Thoracic aorta (tissue), 2 donors: ENCODE measurements at regions not wholly inside any gene's neighbourhood (a gene's known extent, or its start where the extent isn't known, plus 50 kb on each side); places are given as distances from the start of the nearest gene placed in this dataset.

Experiments
- ATAC-seq: fragments of 150-250 bp; one replicate; pipeline ENCODE4 v1.8.0; 2017; ENCODE audit warnings: low read depth; ENCODE audit not compliant: insufficient number of reproducible peaks, low FRiP score
- DNase-seq: peaks from one replicate; pipeline ENCODE4 v3.0.0-alpha.2; 2020; ENCODE audit warnings: low spot score
- H3K27ac ChIP-seq, 2 donors: fragments of 200-600 bp; sonication (generic); 1 replicate in 1 of 2; 2 replicates in 1 of 2; pipeline ENCODE4 v1.5.1; 2016; ENCODE audit warnings: mild to moderate bottlenecking in 2 of 2, moderate library complexity in 2 of 2
- H3K27me3 ChIP-seq: fragments of 200-600 bp; sonication (generic); replicated peaks from 2 replicates; pipeline ENCODE4 v1.6.0; 2016; ENCODE audit warnings: mild to moderate bottlenecking; ENCODE audit not compliant: insufficient read depth
- H3K36me3 ChIP-seq: fragments of 200-600 bp; sonication (generic); one replicate; pipeline ENCODE4 v1.5.1; 2016
- H3K4me1 ChIP-seq, 2 donors: fragments of 200-600 bp; sonication (generic); 1 replicate in 1 of 2; 2 replicates in 1 of 2; pipeline versions ENCODE4 v1.5.1 to v1.6.0; 2016; ENCODE audit warnings: low read depth in 2 of 2, mild to moderate bottlenecking in 1 of 2; ENCODE audit not compliant: control insufficient read depth in 1 of 2
- H3K4me3 ChIP-seq: fragments of 200-600 bp; sonication (generic); 2 replicates; pipeline ENCODE4 v1.5.1; 2016; ENCODE audit warnings: mild to moderate bottlenecking
- H3K9me3 ChIP-seq: fragments of 200-600 bp; sonication (generic); 2 replicates; pipeline ENCODE4 v1.5.1; 2016
- CTCF ChIP-seq: fragments of 200-600 bp; sonication (generic); IDR thresholded peaks from one replicate; pipeline ENCODE4 v1.5.1; 2019; ENCODE audit warnings: antibody characterized with exemption

GRCh38 chr4:28254003-28254402, 1393.4 kb downstream of the STIM2 start:
- no peaks in the 10 kb centered on the region for H3K4me1 ChIP-seq
- H3K9me3 ChIP-seq = no peaks in the 10 kb centered on the region
- H3K27me3 ChIP-seq = no peaks in the 10 kb centered on the region
- no peak for ATAC-seq
- H3K36me3 ChIP-seq = no peaks in the 10 kb centered on the region
- no peak overlapping the region for H3K27ac ChIP-seq
- TF ChIP-seq CTCF = no peak
- no peak for DNase-seq
- H3K4me3 ChIP-seq = no peak overlapping the region

- Histone ChIP-seq H3K4me3 (no peak overlapping the region), H3K9me3 (no peaks in the 10 kb centered on the region), H3K36me3 (no peaks in the 10 kb centered on the region), H3K27me3 (no peaks in the 10 kb centered on the region), H3K27ac (no peak overlapping the region), H3K4me1 (no peaks in the 10 kb centered on the region)
- DNase-seq = no peak
- no peak for TF ChIP-seq CTCF
- ATAC-seq = no peak
Measured at GRCh38 chr4:28256295-28256694, 1395.7 kb downstream of the STIM2 start.

GRCh38 chr4:28259951-28260350, 1399.3 kb downstream of the STIM2 start:
- TF ChIP-seq CTCF = no peak
- no peaks in the 10 kb centered on the region for H3K9me3 ChIP-seq
- H3K27ac ChIP-seq = no peak overlapping the region
- ATAC-seq = no peak
- H3K4me1 ChIP-seq = no peaks in the 10 kb centered on the region
- no peak overlapping the region for H3K4me3 ChIP-seq
- no peaks in the 10 kb centered on the region for H3K27me3 ChIP-seq
- H3K36me3 ChIP-seq = no peaks in the 10 kb centered on the region
- no peak for DNase-seq

GRCh38 chr4:28267166-28267565, 1406.5 kb downstream of the STIM2 start:
- Histone ChIP-seq H3K27me3 (no peaks in the 10 kb centered on the region), H3K36me3 (no peaks in the 10 kb centered on the region), H3K4me1 (no peaks in the 10 kb centered on the region), H3K27ac (no peak overlapping the region), H3K9me3 (no peaks in the 10 kb centered on the region), H3K4me3 (no peak overlapping the region)
- no peak for TF ChIP-seq CTCF
- DNase-seq (no peak), ATAC-seq (no peak)

GRCh38 chr4:28269426-28269825, 1408.8 kb downstream of the STIM2 start:
- no peak overlapping the region for H3K4me3 ChIP-seq
- no peaks in the 10 kb centered on the region for H3K4me1 ChIP-seq
- no peaks in the 10 kb centered on the region for H3K36me3 ChIP-seq
- ATAC-seq = no peak
- TF ChIP-seq CTCF = no peak
- no peak overlapping the region for H3K27ac ChIP-seq
- no peaks in the 10 kb centered on the region for H3K27me3 ChIP-seq
- no peaks in the 10 kb centered on the region for H3K9me3 ChIP-seq
- no peak for DNase-seq
